ENCODE measurements at regions not wholly inside any gene's neighbourhood (a gene's known extent, or its start where the extent isn't known, plus 50 kb on each side); places are given as distances from the start of the nearest gene placed in this dataset.

DNA sequence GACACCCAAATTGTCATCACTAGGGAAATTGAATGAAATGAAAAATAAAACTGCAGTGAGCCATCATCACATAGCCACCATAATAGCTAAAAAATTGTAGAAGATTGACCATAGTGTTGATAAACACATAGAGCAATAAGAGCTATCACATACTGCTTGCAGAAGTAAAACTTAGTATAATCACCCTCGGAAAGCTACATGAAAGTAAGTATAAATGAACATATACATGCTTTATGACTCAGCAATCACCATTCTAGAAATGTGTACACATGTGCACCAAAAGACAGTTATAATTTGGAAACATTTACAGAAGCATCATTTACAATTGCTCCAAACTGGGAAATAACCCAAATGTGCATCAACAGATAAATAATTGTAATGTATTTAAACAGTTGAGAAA, 153.1 kb upstream of the LRRC7 start:
- no peak for DNase-seq (ENCODE audit: low read depth, low spot score)
- TF ChIP-seq, protein P1, sequence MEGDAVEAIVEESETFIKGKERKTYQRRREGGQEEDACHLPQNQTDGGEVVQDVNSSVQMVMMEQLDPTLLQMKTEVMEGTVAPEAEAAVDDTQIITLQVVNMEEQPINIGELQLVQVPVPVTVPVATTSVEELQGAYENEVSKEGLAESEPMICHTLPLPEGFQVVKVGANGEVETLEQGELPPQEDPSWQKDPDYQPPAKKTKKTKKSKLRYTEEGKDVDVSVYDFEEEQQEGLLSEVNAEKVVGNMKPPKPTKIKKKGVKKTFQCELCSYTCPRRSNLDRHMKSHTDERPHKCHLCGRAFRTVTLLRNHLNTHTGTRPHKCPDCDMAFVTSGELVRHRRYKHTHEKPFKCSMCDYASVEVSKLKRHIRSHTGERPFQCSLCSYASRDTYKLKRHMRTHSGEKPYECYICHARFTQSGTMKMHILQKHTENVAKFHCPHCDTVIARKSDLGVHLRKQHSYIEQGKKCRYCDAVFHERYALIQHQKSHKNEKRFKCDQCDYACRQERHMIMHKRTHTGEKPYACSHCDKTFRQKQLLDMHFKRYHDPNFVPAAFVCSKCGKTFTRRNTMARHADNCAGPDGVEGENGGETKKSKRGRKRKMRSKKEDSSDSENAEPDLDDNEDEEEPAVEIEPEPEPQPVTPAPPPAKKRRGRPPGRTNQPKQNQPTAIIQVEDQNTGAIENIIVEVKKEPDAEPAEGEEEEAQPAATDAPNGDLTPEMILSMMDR (IDR thresholded peaks at IDR 0.05; ENCODE audit: low read depth, low read length) = no peak
- Histone ChIP-seq H3K9me3 (ENCODE audit: control insufficient read depth, insufficient read depth, low read length) (no peaks in the 10 kb centered on the region), H3K27ac (ENCODE audit: low read depth, low read length) (no peak overlapping the region), H3K4me3 (ENCODE audit: low read depth, low read length) (no peak overlapping the region), H3K27me3 (ENCODE audit: control insufficient read depth, insufficient read depth, low read length) (no peaks in the 10 kb centered on the region)
- ChIA-PET CTCF (no interaction called here), POLR2A (no interaction called here)

DNA sequence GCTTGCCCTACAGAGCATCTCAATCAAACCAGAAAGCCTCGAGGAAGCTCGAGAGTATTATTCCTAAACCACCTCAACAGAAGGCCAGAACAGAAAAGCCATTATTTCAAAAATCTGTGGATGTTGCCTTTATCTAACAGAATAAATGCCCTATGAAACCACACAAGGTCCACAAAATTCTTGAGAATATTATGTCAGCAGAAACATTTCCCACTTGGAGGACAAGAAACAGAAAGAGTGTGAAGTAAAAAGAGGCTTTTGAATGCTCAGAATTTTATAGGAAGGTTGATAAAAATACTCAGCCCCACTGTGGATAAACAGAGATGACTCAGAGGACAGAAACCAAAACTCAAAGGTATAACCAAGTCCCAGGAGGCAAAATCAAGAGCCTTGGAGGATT, 146.4 kb upstream of the LRRC7 start:
- no peak for DNase-seq (ENCODE audit: low read depth, low spot score)
- Histone ChIP-seq H3K4me3 (ENCODE audit: low read depth, low read length) (no peak overlapping the region), H3K27ac (ENCODE audit: low read depth, low read length) (no peak overlapping the region), H3K27me3 (ENCODE audit: control insufficient read depth, insufficient read depth, low read length) (no peaks in the 10 kb centered on the region), H3K9me3 (ENCODE audit: control insufficient read depth, insufficient read depth, low read length) (no peaks in the 10 kb centered on the region)
- POLR2A ChIA-PET = no interaction called here
- CTCF ChIA-PET = no interaction called here
- TF ChIP-seq, protein P1 (IDR thresholded peaks at IDR 0.05; ENCODE audit: low read depth, low read length) = no peak

DNA sequence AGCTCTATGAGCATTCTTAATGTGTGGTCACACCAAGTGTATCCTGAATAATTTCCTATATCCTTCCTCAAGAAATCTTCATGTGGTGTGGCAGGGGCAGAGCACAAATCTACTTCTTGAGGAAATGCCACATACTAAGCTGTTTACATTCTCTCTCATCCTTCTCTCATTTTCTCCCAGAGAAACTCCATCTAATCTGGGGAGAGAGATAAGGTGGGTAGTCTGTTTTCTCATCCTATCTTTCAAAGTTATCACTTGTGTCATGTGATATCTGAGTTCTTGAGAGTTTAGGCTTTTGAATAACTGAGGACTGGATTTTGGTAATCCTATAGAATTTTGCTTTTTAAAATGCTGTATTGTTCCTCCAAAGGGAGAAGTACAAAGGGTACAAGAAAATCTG, 141.9 kb upstream of the LRRC7 start:
- DNase-seq (ENCODE audit: low read depth, low spot score) = no peak
- no peak overlapping the region for H3K27ac ChIP-seq (ENCODE audit: low read depth, low read length)
- ChIA-PET POLR2A (no interaction called here), CTCF (no interaction called here)
- H3K9me3 ChIP-seq (ENCODE audit: control insufficient read depth, insufficient read depth, low read length) = no peaks in the 10 kb centered on the region
- TF ChIP-seq, protein P1 (IDR thresholded peaks at IDR 0.05; ENCODE audit: low read depth, low read length) = no peak
- no peak overlapping the region for H3K4me3 ChIP-seq (ENCODE audit: low read depth, low read length)
- no peaks in the 10 kb centered on the region for H3K27me3 ChIP-seq (ENCODE audit: control insufficient read depth, insufficient read depth, low read length)

- CTCF ChIA-PET = no interaction called here
- H3K27ac ChIP-seq (ENCODE audit: low read depth, low read length) = no peak overlapping the region
- H3K4me3 ChIP-seq (ENCODE audit: low read depth, low read length) = no peak overlapping the region
- no peak for DNase-seq (ENCODE audit: low read depth, low spot score)
- H3K27me3 ChIP-seq (ENCODE audit: control insufficient read depth, insufficient read depth, low read length) = no peaks in the 10 kb centered on the region
- TF ChIP-seq, protein P1 (IDR thresholded peaks at IDR 0.05; ENCODE audit: low read depth, low read length) = no peak
- POLR2A ChIA-PET = no interaction called here
- no peaks in the 10 kb centered on the region for H3K9me3 ChIP-seq (ENCODE audit: control insufficient read depth, insufficient read depth, low read length)
Observed at GRCh38 chr1:69426401-69426800, 141.3 kb upstream of the LRRC7 start.

DNA sequence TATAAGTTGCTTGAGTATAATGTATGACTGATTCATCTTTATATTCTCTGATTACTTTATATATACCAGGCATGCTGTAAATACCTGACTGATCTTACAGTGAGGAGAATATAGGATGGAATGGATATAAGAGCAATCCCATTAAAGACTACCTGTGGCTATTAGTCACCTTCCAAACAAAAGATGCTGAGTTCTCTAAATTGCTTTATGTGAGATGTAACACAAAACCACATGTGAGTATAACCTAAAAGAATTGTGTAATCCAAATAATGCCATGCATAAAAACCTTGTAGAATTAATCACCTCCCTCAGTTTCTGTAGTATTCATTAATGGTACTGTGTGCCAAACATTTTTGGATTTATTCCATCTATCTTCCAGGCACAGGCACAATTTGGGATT, 134.6 kb upstream of the LRRC7 start:
- Histone ChIP-seq H3K9me3 (ENCODE audit: control insufficient read depth, insufficient read depth, low read length) (no peaks in the 10 kb centered on the region), H3K4me3 (ENCODE audit: low read depth, low read length) (no peak overlapping the region), H3K27ac (ENCODE audit: low read depth, low read length) (no peak overlapping the region), H3K27me3 (ENCODE audit: control insufficient read depth, insufficient read depth, low read length) (no peaks in the 10 kb centered on the region)
- no peak for DNase-seq (ENCODE audit: low read depth, low spot score)
- POLR2A ChIA-PET = no interaction called here
- CTCF ChIA-PET = no interaction called here
- TF ChIP-seq, protein P1 (IDR thresholded peaks at IDR 0.05; ENCODE audit: low read depth, low read length) = no peak
